NCI-H2196 (cell line): ENCODE measurements at regions not wholly inside any gene's neighbourhood (a gene's known extent, or its start where the extent isn't known, plus 50 kb on each side); places are given as distances from the start of the nearest gene placed in this dataset.

ENCODE experiments used
- DNase-seq: peaks from one replicate; lab custom pipeline; 2025; ENCODE audit not compliant: unreplicated experiment; lab: John Stamatoyannopoulos, UW

DNA sequence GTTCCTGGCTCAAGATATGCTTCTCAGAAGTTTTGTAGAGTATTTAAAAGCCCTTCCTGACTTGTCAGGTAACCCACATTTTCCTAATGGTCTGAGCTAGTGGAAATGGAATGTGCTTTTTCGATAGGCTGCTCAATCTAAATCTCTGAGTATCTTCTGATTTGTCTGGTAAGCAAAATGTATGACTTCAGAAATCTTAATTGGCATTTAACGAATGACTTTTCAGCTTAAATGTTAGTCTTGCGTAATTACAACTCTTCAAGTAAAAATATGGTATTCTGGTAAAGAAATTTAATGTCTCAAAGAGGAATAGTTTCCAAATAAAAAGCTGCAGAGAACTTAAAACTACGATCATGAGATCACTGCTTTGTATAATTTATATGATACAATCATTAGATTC lies 379.1 kb downstream of the ANKRD50 start:
- no peak for DNase-seq

DNA sequence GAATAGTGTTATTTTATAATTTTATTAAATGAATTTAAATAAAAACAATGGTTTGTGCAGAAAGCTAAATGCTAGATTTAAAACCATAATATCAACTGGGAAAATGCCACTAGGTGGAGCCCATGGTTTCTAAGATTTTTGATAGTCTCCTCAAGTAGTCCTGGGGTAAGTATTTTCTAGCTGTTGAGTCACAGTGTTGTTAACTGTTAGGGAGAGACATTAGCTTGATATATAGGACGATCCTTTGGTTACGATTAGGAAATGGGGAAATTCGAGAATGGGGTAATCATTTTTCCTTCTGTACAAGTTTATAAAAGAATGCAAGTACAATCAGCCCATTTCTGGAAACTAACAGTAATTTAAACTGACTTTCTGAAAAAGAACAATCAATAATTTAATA lies 378.4 kb downstream of the ANKRD50 start:
- peak; percentile 21 for DNase-seq

DNA sequence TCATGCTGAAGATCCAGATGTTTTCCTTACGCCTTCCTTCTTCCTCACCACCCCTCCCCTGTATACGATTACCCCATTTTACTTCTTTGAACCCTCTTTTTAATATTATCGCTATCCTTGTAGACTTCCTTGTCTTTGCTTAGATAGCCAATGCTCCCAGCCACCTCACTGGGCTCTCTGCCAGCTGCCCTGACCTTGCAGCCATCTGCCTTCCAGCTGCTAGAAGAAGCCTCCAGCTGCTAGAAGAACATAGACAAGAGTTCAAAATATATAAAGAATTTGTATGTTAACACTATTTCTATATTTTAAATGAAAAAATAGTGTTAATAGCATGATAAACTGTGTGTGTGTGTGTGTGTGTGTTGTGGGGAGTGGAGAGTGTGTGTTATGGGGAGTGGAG lies 374.7 kb downstream of the ANKRD50 start:
- DNase-seq = no peak

DNA sequence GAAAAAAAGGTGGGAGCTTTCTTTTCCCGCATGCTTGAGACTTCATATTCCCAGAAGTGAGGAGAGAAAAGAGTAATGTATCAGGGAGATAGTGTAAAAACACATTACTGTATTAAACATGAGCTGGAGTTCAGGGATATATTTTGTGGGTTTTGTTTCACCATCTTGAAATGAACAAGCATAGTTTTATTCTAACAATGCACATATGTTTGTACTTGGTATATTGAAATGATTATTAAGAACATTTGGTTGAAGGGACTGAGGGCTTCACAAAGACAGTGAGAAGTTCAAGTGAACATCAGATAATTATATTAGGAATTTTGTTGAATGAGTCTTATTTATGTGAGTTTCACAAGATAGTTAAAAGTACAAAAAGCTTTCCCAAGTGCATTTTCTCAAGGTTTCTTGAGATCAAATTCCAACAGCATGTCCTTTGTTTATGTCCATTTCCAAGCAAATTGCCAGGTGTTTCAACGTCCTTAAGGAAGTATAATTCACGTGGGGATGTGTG lies 368.8 kb downstream of the ANKRD50 start:
- no peak for DNase-seq

DNA sequence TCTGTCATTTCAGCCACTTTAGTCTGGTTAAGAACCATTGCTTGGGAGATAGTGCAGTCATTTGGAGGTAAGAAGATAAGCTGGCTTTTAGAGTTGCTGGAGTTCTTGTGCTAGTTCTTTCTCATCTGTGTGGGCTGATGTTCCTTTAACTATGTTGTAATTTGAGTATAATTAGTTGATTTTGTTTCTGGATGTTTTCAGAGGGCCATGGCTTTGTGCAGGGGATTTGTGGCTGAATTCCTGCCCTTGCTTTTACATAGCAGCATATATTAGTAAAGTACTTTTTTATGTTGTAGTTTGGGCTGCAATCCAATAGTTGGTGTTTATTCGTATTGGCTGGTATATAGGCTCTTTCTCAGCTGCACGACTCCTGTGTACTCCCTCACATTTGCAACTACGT lies 339.6 kb downstream of the ANKRD50 start:
- DNase-seq = no peak

DNA sequence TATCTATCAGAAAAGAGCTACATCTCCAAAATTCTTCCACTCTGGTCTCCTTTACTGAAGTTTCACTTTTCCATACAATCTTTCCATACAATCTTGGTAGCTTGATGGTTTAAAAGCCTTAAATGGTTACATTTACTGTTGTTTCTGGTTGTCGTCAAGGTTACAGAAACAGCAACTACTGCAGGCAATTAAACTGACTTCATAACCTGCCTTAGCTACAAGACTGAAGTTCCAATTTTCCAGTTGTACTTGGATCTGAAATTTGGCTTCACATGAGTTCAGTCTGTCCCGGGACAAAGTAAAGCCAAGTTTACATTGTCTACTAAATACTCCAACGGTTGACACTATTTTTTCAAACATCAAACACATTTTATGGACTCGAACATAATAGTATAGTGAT lies 326.4 kb downstream of the ANKRD50 start:
- DNase-seq = no peak

DNA sequence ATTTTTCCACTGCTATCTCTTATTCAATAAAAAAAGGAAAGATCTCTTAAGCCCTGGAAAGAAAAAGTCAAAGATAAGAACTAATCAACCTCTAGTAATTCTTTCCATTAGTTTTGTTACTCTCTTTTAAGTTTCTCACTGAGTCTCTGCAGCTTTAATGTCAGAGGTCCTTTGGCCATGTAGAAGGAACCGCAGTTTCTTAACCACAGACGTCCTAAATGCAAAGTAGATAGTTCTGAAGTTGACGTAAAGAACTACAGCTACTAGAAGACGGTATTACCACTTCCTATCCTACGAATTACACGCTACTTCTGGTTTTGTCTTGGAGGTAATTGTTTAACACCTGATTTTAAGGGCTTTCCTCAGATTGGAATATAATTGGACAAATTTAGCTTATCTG lies 325.9 kb downstream of the ANKRD50 start:
- no peak for DNase-seq

DNA sequence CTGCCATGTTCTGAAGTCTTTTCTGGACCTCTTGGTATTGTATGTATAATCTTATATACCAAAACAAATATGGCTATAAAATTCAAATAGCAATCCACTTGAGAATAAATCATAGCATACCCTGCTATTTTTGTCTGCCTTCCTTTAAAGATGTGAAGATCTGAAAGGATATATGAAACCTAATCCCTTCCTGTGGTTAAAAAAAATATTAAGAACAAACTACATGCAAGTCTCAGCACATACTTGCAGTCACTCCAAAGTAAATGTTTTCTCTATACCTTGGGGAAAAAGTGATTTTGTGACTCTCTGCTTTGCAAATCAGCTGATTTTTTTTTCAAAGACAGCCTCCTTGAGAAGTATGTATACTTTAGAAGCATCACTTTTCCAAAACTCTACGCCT lies 322.9 kb downstream of the ANKRD50 start:
- no peak for DNase-seq

DNA sequence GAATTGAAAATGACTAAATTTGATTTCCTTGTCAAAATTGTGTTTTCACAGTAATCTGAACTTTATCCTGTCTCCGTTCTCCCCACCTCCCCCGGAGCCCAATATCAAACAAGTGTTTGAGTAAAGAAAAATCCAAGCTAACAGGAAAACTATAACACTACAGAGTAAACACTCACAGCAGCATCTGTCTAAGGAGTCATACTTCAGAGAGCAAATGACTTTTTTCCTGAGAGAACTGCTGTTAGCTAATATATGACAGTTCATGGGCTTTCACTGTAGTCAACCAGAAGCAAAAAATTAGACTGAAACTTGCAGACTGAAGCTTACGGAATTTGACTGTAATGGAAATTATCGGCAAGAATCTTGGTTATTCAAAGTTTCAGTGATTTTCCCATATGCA lies 321.7 kb downstream of the ANKRD50 start:
- DNase-seq = no peak

DNA sequence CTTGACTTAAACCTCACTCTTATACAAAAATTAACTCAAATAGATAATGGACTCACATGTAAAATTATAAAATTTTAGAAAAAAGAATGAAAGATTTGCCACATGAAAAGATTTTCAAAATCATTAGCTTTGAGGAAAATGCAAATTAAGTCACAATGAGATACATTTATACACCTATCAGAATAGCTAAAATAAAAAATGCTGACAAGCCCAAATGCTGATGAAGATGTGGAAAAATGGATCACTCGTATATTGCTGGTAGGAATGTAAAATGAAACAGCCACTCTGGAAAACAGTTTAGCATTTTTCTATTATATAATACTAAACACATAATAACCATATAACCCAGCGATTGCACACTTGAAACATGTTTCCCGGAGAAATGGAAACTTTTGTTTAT lies 316.2 kb downstream of the ANKRD50 start:
- DNase-seq = no peak

DNA sequence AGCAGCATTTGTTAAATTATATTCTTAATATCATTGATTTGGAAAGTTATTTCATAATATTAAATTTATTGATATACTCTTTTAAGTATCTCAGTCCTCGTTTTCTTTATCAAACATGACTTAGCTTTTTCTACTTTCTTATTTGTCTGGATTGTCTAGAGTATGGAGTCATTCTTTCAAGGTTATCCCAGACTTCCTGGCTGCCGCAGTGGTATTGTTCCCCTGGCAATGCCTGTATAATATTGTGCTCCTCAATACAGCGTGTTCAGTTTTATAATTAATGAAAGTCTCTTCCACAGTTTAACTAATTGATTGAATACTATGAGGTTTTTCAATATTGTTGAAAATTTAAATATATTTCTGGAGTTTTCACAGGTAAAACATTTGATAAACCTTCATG lies 310.9 kb downstream of the ANKRD50 start:
- DNase-seq = no peak

DNA sequence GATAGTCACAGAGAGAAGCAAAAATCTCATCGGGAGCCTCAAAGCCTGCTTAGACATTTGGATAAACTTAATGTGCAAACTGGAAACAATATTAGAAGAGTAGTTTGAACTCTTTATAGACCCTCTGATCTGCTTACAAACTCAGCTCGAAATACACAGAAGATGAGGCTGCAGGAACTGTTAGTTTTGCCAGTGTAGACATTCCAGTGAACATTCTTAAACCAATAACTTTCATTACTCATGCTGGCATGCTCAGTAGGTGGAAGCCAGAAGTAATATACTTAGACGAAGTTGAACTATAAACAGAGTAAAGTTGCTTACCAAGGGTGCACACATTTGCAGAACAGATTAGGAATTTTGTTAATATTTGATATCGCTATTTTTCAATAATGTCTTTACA lies 303.5 kb downstream of the ANKRD50 start:
- DNase-seq = no peak

DNA sequence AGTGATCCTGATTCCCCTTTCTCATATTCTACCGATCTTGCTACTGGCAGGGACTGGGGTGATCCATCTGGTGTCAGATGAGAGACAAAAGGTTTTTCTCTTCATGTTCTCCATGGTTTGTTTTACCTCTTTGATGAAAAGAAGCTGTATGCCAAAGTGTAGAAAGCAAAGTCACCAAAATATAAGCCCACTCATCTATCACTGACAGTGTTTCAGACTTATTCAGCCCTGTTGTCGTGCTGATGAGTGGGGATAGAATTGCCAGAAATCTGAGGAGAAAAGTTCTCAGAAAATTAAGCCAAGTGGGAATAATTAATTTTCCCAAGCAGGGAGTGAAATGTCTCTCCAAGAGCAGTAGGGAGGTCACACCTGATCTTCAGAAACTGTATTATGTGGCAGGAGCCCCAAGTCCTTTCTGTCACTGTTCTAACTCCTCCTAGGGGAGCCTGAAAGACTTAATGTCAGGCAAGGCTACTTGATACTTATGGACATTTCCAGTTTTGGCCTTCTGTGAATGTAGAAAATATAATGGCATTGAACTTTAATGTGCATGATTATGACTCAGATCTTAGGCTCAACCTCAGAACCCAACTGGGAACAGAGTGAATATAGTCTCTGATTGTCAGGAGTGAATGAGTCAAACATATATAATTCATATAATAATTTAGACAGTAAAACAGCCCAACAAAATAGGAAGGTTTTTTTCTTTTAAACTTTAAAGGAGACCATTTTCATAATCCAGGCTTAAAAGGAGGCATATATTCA lies 298.1 kb downstream of the ANKRD50 start:
- DNase-seq = no peak

DNA sequence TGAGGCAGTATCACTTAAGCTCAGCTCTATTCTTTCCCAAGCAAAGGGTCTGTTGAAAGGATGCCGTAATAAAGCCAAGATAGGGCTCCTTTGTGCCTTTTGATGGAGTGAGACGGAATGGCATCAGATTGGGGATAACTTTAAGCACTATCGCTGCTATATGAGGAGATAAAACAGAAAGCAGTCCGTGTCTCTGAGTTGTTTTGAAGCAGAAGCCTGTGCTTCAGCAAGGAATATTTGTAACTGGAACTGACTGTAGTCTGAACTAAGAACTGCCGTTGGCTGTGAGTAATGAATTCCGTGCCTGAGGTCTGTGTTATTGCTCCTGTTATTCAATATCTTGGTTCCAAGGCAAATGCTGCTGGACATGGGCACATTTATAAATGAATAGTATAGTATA lies 297.4 kb downstream of the ANKRD50 start:
- DNase-seq = no peak

DNA sequence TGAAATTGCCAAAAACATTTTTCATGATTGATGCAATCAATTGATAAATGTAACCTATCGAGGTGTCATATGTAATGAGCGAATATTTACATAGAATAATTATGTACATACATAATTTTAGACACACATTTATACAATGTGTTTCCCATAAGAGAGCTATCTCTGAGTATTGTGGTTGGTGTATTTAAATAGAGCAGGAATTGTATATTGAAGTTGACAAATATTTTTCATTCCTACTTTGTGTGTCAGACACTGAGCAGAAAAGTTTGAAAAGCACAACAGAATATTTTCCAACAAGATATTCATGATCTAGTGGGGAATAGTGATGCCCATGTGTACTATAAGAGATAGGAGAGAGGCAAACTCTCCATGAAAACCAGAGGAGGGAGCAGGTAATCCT lies 295.2 kb downstream of the ANKRD50 start:
- DNase-seq = no peak

DNA sequence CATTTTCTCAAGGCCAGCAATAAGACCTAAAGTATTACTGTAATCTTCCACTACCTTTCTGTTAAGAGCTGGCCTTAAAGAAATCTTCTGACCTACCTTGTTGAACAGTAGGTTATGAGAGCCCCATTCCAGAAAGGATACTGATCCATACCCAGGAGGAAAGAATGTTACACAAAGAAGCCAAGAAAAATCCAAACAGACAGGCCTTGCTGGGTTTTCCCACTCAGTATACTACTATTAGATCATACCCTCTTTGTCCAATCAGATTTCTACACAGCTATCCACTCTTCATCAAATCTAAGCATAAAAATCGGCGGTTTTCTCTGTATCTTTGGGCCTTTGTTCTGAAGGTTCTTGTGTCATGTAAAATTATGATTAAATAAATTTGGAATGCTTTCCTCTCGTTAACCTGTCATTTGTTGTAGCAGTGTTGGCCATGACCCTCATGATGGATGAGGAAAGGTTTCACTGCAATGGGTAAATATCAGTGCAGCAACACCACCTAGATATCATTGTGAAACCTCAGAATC lies 292.3 kb downstream of the ANKRD50 start:
- DNase-seq = no peak

DNA sequence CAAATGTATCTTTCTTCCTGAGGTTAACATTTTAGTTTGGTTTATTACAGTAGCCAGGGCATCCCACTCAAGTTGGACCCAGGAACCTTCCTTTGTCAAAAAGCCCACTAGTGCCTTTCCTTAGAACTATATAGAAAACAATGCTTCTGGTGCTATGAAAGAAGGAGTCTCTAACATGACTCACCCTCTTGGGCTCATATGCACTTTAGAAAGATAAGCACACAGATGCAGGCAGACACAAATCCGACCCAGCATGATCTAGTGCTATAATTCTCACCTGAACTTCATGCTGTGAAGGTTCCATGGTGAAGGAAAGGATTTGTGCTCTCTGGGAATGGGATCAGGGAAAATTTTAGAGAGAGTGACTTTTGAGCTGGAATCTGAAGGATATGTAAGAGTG lies 289.4 kb downstream of the ANKRD50 start:
- DNase-seq = no peak

DNA sequence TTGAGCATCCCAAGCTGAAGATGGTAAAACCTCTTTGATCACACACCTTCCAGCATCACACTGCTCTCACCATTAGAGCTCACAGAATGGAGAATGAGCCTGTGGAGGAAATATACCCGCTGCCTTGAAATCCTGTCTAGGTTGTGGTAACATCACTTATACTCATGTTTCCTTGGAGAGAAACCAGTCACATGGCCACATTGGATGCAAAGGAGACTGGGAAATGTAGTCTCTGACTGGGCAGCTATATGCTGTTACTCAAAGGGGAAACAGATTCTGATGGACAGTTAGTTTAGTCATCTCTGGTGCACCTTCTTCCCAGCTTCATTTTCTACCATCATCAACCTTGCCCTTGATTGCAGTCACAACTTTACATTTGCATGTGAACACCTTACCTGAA lies 286.3 kb downstream of the ANKRD50 start:
- no peak for DNase-seq

DNA sequence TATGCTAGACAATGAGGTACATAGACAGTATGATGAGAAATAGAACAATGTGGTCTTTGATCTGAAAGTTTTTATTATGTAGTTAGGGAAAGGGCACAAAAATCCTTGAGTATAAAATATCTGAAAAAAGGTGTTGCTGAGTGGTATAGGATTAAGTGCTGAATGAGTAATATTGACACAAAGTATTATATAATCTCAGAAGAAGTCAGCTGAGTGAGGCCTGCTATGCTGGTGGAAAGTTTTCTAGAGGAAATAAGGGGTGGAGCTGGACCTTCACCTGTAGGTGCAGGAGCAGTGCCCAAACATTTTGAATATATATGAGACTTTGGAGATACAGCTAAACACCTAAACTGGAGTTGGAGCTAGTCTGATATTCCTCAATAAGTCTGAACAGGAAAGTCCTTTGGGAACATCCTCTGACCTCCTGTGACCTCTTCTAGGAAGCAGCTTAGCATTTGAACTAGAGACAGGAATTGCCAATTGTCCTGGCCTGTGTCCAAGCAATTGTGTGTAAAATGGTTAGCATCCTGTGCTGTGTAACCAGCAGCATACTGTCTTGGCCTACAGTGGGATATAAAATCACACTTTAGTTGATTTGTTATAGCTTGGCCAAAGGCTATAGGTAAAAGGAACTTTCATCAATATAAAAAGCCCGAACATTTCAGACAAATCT lies 285.3 kb downstream of the ANKRD50 start:
- no peak for DNase-seq

DNA sequence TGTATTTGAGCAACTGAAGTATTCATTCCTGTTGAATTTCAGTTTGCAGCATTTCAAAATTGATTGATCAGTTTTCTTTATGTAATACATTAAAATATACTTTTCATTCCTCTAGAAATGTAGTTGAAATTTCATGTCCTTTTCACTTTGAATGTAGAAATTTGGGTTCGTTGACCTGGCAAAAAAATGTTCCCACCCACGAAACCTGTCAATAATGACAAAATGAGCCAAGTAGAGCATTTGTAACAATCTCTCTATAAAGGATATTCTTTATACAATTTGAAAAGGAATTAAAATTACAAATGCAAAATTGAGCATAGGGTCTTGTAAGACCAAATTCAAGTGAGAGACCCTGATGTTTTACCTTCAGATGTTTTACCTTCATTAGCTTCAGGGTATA lies 283.9 kb downstream of the ANKRD50 start:
- DNase-seq = no peak

DNA sequence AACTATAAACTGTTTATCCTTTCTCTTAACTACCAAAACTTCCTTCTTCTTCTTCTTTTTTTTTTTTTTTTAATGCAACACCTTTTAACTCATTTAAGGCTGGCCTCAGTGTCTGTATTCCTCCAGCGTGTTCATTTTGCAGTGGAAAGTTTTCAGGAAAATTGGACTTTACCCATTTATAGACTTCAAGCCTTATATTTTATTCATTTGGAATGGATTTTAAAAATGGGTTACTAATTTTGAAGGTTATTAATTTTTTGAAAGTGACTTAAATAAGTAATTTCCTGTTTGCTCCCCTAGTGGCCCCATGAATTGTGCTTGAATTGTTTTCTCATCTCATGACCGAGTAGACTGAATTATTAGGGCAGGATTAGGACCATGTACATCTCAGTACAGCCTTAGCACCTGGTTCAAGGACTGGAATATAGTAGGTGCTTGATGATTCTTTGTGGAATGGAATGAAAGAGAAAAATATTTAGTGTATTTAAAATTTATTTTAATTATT lies 282.7 kb downstream of the ANKRD50 start:
- no peak for DNase-seq

DNA sequence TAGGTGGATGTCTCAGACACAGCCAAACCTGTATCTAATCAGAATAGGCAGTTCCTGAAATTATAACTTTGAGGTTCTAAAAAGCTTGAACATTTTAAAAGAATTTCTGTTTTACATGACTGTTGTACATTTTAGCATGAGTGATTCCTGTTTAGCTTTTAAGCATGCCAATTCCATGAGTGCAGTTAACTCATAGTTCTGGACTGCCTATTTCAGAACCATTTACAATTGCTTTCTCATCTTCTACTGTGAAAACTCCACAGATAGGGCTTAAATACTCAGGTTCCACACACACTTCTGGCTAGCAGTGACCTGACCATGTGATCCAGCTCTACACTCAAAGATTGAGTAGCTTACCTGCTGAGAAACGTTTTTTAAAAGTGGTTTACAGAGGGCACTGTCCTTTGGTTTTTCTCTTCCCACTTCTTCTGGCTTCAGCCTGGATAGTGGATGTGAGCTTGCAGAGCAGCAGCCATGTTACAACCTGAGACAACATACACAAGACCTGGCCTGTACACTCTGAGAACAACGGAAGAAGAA lies 280.8 kb downstream of the ANKRD50 start:
- no peak for DNase-seq
